ENCODE measurements at regions not wholly inside any gene's neighbourhood (a gene's known extent, or its start where the extent isn't known, plus 50 kb on each side); places are given as distances from the start of the nearest gene placed in this dataset.
"Not testable (repeated sequence)": the region's sequence is repeated elsewhere in the genome, so short reads cannot be mapped to it uniquely, and the experiment has no call there.

- no peak for DNase-seq
These were observed 156.3 kb downstream of the CYSLTR2 start for GRCh38 chr13:48810013-48810412.

- no peak for DNase-seq
These were observed 159.8 kb downstream of the CYSLTR2 start for GRCh38 chr13:48813518-48813917.

DNA sequence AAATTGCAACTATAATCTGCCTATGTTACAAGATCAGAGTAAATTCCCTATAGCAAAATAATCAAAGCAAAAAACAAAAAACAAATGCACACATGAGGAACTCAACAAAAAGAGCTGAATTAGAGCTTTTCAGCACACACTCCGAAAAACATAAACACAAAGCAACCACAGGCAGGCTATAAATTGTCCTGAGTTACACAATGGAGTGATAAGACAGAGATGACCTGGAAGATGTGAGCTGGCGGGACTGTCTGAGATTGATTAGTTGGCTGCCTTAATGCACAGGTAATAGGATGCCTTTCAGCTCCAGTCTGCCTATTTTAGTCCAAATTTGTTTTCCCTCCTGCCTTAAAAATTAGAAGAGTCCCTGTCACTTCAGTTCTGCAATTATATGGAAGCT is 159.0 kb upstream of the FNDC3A start:
- DNase-seq = no peak

DNA sequence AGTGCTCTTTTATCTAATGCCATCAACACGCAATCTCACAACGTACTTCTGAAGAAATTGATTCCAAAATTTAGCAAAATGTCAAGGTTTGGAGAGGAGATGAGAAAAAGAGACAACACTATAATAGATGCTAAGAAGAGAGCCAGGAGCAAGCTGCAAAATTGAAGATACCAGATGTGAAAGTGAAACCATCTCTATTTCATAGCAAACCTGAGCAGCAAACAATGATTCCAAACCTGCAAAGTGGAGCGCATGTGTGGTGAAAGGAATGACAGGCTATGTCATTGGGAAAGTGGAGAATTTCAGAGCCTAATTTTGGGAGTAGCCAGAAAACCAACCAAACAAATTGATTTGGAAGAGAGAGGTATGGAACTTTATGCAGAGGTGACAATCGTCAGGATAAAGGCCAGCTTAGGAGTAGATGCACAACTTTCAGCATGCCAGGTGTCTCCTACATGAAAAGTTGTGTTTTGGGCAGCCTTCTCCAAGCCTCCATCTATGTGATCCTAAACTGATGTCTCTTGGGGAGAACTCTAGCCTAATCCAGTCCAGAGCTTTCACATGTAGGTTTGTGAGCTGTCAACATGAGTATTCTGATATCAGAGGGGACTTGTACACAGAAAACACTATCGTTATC is 158.4 kb upstream of the FNDC3A start:
- no peak for DNase-seq

DNA sequence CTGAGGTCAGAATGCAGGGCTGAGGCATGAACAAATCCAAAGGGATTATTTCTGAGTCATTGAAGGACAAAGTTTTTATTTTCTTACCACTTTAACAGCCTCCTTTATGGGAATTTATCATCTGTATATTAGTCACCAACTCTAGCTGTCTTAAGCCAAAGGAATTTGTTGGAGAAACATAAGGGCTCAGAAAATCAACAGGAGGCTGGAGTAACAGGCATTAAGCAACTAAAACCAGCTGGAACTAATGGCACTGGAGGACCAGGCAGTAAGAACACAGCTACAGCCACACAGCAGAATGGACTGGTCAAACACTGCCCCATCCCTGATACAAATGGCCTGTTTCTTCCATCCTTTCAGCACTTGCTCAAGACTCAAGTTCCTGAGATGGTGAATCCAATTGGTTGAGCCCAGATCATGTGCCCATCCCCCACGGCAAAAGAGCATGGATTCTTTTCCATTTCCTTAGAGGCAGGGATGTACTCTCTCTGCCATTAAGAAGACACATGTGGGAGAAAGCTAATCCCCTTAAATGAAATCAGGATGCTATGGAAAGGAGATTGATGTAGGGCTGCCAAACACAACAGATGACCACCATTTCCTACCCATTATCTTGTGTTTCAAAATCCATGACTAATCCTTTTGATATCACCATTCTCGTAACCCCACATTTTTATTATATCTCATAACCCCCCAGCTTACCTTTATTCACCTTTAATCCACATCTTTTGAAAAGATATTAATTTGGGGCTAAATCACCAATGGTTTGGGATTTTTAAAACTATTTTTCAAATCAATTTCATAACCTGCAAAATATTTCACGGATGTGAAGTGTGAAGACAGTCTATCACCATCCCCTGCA is 157.0 kb upstream of the FNDC3A start:
- no peak for DNase-seq

- DNase-seq = no peak
These were observed 156.3 kb upstream of the FNDC3A start for GRCh38 chr13:48819376-48819775.

GRCh38 chr13:48819899-48820298 is 155.8 kb upstream of the FNDC3A start:
- no peak for DNase-seq

GRCh38 chr13:48823526-48823925 is 152.2 kb upstream of the FNDC3A start:
- DNase-seq = not testable (repeated sequence)

DNA sequence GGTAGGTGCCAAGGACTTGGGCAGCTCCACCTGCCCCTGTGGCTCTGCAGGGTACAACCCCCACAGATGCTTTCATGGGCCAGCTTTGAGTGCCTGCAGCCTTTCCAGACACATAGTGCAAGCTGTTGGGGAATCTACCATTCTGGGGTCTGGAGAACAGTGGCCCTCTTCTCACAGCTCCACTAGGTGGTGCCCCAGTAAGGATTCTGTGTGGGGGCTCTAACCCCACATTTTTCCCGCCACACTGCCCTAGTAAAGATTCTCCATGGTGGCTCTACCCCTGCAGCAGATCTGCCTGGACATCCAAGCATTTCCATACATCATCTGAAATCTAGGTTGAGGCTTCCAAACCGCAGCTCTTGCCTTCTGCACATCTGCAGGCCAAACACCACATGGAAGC is 149.7 kb upstream of the FNDC3A start:
- no peak for DNase-seq

DNA sequence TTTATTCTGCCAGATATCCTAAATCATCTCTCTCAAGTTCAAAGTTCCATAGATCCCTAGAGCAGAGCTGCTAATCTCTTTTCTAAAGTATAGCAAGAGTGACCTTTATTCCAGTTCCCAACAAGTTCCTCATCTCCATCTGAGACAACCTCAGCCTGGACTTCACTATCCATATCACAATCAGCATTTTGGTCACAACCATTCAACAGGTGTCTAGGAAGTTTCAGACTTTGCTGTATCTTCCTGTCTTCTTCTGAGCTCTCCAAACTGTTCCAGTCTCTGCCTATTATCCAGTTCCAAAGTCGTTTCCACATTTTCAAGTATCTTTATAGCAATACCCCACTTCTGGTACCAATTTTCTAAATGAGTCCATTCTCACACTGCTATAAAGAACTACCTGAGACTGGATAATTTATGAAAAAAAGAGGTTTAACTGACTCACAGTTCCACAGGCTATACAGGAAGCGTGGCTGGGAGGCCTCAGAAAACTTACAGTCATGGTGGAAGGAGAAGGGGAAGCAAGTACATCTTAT is 148.7 kb upstream of the FNDC3A start:
- not testable (repeated sequence) for DNase-seq

DNA sequence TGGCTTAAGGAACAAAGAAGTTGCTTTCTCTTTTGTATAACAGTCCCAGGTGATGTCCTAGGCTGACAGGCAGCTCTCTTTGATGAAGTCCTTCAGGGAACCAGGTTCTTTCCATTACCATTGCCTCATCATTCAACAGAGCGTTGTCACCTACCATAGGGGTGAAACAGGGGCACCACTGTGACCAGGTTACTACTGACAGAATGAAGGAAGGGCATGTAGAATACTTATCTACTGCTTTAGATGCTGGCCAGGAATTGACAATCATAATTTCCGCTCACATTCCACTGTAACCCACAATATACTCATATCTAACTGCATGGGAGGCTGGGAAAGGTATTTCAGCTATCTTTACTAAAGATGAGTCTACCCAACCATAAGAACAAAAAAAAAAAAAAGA is 148.0 kb upstream of the FNDC3A start:
- DNase-seq = no peak

DNA sequence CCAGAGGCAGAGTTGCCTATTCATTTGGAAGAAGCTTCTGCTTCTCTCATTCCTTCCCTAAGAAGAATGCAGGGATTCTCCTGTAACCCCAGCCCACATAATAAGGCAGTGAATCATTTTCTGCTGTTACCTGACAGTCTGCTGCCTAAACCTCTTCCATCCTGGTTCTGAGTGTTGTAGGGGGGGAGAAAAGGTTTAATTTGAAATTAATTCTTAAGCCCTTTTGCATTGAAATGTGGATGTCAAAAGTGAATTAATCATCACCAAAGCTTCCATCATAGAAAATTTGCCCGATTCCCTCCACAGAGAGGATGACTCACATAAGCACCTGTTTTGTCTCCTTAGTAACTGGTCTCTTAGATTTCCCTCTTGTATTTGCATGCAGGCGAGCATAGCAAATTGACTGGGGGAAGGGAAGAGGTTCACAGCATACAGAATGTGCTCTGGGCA is 146.7 kb upstream of the FNDC3A start:
- no peak for DNase-seq

- DNase-seq = no peak
These were observed 146.2 kb upstream of the FNDC3A start for GRCh38 chr13:48829536-48829935.

DNA sequence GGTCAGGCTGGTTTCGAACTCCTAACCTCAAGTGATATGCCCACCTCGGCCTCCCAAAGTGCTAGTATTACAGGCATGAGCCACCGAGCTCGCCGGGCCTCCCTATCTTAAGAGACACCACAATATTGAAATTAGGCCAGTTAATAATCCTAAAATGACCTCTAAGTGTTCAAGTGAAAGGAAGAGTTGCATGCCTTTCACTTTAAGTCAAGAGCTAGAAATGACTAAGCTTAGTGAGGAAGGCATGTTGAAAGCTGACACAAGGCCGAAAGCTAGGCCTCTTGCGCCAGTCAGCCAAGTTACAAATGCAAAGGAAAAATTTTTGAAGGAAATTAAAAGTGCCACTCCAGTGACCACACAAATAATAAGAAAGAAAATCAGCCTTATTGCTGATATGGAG is 144.5 kb upstream of the FNDC3A start:
- no peak for DNase-seq

DNA sequence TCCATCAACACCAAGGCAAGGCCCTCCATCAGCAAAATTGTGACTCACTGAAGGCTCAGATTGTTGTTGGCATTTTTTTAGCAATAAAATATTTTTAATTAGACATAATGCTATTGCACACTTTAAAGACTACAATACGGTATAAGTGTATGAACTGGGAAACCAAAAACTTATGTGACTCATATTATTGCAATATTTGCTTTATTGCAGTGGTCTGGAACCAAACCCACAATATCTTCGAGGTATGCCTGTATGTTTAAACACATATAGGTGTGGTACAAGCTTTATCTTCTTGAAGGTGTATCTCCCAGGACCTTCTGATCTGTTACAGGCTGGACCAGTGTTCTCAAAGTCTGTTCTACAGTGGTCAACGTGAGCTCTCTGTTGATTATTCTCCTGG is 142.3 kb upstream of the FNDC3A start:
- no peak for DNase-seq

DNA sequence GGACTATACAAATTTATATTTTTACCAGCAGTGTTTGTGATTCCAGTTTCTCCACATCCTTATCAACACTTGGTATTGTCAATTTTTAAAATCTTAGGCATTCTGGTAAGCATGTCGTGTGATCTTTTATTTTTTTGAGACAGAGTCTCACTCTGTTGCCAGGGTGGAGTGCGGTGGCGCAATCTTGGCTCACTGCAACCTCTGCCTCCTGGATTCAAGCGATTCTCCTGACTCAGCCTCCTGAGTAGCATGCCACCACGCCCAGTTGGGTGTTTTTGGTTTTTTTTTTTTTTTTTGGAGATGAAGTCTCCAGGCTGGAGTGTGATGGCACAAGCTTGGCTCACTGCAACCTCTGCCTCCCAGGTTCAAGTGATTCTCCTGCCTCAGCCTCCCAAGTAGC is 140.4 kb upstream of the FNDC3A start:
- DNase-seq = not testable (repeated sequence)

DNA sequence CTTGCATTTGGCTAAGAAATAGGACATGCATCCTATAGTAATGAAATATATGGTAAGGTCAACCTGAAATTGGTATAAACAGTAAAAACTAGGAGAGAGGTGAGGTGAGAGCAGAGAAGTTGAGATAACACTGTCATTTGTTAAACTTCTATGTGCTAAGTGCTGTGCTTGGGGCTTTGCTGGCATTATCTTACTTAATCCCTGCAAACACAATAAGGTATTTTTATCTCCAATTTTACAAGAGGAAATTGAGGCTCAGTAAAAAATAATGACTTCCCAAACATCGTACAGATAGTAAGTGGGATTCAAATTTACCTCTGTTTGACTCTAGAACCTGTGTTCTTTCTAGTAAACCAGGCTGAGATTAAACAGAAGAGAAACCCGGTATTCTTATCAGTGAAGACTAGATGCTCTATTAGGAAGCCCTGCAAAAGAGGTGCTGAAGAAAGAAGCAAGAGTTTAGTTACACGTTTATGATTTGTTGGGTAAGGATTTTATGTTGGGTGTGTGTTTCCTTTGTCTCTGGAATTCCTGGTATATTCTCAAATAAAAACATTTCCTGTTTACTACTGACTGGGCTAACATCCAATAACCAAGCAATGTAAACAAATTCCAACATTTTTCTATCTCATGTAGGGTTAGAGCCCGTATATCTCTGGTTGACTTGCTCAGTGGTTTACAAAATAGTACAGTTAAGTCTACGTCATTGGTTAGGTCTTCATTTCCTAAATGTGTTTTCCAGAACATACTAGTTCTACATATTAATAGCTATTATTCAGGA is 137.3 kb upstream of the FNDC3A start:
- no peak for DNase-seq

GRCh38 chr13:48839171-48839570 is 136.5 kb upstream of the FNDC3A start:
- no peak for DNase-seq

DNA sequence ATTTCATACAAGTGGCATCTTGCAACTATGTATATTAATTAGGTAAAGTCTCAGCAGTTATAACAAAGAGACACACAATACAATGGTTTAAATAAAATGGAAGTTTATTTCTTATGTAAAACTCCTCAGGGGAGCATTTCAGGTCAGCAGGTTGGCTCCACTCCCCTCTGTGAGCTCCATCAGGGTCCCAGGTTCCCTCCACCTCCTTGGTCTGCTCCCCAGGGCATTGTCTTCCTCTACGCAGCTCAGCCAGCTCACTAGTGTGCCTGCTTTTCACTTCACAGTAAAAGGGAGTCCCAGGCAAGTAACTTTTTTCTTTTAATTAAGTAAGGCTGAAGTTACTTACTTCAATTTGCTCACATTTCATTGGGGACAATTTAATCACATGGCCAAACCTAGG is 135.3 kb upstream of the FNDC3A start:
- no peak for DNase-seq

DNA sequence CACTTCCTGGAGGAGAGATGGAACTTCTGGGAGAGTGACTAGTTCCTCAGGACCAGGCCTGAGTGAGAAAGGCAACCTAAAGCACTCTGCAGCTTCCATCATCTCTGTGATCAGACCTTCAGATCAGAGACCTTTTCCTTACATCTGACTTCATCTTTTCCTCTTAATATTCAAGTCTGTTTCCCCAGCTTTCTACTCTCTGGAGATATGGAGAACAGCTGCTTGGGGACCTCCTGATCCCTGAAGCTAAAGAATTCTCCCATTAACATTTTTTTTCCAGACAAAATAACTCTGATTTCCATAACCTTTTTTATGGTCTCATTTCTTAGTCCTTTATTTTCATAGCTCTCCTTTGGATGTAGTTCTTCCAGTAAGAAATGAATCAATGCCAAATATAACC is 133.4 kb upstream of the FNDC3A start:
- DNase-seq = no peak

- no peak for DNase-seq
These were observed 131.9 kb upstream of the FNDC3A start for GRCh38 chr13:48843630-48844380.

DNA sequence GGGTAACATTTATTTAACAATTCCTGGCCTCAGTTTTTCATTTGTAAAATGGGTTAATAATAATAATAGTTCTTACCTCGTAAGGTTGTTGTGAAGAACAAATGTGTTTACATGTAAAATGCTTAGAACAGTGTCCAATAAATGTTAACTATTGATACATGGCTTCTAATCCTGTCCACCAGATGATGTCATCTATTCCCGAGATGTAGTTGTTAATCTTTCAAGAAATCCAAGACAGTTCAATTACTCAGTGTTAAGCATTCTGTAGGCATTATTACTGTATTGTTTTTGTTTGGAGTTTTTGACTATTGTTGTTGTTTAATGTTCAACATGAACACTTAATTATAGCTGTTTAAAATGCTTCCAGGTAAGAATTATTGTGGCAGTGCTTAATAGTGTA is 131.0 kb upstream of the FNDC3A start:
- no peak for DNase-seq

DNA sequence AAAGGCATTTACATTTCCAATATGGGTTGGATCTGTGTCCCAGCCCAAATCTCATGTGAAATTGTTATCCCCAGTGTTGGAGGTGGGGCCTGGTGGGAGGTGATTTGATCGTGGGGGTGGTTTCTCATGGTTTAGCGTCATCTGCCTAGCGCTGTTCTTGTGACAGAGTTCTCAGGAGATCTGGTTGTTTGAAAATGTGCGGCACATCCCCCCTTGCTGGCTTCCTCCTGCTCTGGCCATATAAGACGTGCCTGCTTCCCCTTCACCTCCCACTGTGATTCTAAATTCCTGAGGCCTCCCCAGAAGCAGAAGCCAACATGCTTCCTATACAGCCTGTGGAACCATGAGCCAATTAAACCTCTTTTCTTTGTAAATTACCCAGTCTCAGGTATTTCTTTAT is 126.2 kb upstream of the FNDC3A start:
- no peak for DNase-seq

Data from activated T-cell treated with anti-CD3 and anti-CD28 coated beads, Interleukin-2, amount 50 U/mL, for 1 hour (primary cell).